H1 (cell line): ENCODE measurements at regions not wholly inside any gene's neighbourhood (a gene's known extent, or its start where the extent isn't known, plus 50 kb on each side); places are given as distances from the start of the nearest gene placed in this dataset.

Source experiments
- CTCF ChIA-PET: fragments of 300-600 bp; sonication (Branson Sonifier 250); formaldehyde crosslinking; loops from one replicate; lab custom pipeline; 2021; ENCODE audit not compliant: partially characterized antibody; lab: Charles Lee
- POLR2A ChIA-PET: fragments of 300-600 bp; sonication (Branson Sonifier 250); formaldehyde crosslinking; loops from one replicate; lab custom pipeline; 2021; ENCODE audit warnings: inconsistent platforms; ENCODE audit not compliant: partially characterized antibody; lab: Charles Lee
- DNase-seq, 2 experiments: peaks; one replicate each; pipeline versions ENCODE4 v3.0.0 to v3.0.0-alpha.2; 2010 to 2022; ENCODE audit warnings: low spot score in 2 of 2, low read depth in 1 of 2, mixed read lengths in 1 of 2
- FAIRE-seq: peaks from 2 replicates; lab custom pipeline; 2011; peaks lifted over from hg19 to GRCh38; lab: Jason Lieb, UNC
- H2AFZ ChIP-seq: 2 replicates; pipeline ENCODE4 v1.8.1; 2012; ENCODE audit warnings: low read length, inconsistent platforms
- H2AK5ac ChIP-seq: 2 replicates; pipeline ENCODE4 v1.6.1; 2013; ENCODE audit warnings: low read depth, low read length
- H2BK120ac ChIP-seq: replicated peaks from 2 replicates; pipeline ENCODE3; 2013; ENCODE audit warnings: low read depth, low read length, inconsistent platforms
- H2BK12ac ChIP-seq: 2 replicates; pipeline ENCODE4 v1.6.1; 2013; ENCODE audit warnings: low read depth, low read length
- H2BK15ac ChIP-seq: 2 replicates; pipeline ENCODE4 v1.6.1; 2013; ENCODE audit warnings: low read length
- H2BK20ac ChIP-seq: 2 replicates; pipeline ENCODE4 v1.6.1; 2013; ENCODE audit warnings: low read length
- H2BK5ac ChIP-seq: 2 replicates; pipeline ENCODE4 v1.6.1; 2013; ENCODE audit warnings: low read depth, low read length
- H3K14ac ChIP-seq: 2 replicates; pipeline ENCODE4 v1.6.1; 2013; ENCODE audit warnings: inconsistent platforms; ENCODE audit not compliant: insufficient read length
- H3K18ac ChIP-seq: 2 replicates; pipeline ENCODE4 v1.6.1; 2013; ENCODE audit warnings: low read length; ENCODE audit errors: extremely low read depth
- H3K23ac ChIP-seq: 2 replicates; pipeline ENCODE4 v1.6.1; 2013; ENCODE audit warnings: inconsistent platforms; ENCODE audit not compliant: insufficient read length
- H3K23me2 ChIP-seq: 2 replicates; pipeline ENCODE4 v1.6.1; 2013; ENCODE audit warnings: low read depth, low read length
- H3K27ac ChIP-seq: 2 replicates; pipeline ENCODE4 v1.6.1; 2011; ENCODE audit warnings: low read depth, low read length, inconsistent platforms
- H3K27me3 ChIP-seq, 4 experiments: replicated peaks in 1 of 4; 1 replicate in 1 of 4; 2 replicates in 3 of 4; pipeline versions ENCODE4 v1.6.1 to v1.8.1; 2011 to 2013; ENCODE audit warnings: low read length in 3 of 4, mild to moderate bottlenecking in 3 of 4, inconsistent platforms in 2 of 4, mixed read lengths in 2 of 4, moderate library complexity in 1 of 4; ENCODE audit not compliant: control insufficient read depth in 3 of 4, insufficient read depth in 3 of 4; ENCODE audit errors: extremely low read depth in 1 of 4
- H3K36me3 ChIP-seq, 4 experiments: 2 replicates each; pipeline versions ENCODE4 v1.6.1 to v1.8.1; 2011 to 2013; ENCODE audit warnings: mild to moderate bottlenecking in 4 of 4, low read length in 3 of 4, moderate library complexity in 2 of 4, control low read depth in 1 of 4, inconsistent platforms in 1 of 4; ENCODE audit not compliant: insufficient read depth in 4 of 4, control insufficient read depth in 2 of 4
- H3K4ac ChIP-seq: replicated peaks from 2 replicates; pipeline ENCODE3; 2013; ENCODE audit warnings: low read length, low read depth, mixed read lengths, inconsistent platforms; ENCODE audit not compliant: insufficient read length
- H3K4me1 ChIP-seq, 4 experiments: replicated peaks in 1 of 4; 1 replicate in 1 of 4; 2 replicates in 3 of 4; pipeline versions ENCODE4 v1.6.1 to v1.8.1; 2011 to 2013; ENCODE audit warnings: low read length in 3 of 4, inconsistent platforms in 2 of 4, mixed read lengths in 1 of 4; ENCODE audit not compliant: insufficient read depth in 4 of 4, control insufficient read depth in 3 of 4
- H3K4me2 ChIP-seq, 2 experiments: 2 replicates each; pipeline versions ENCODE4 v1.6.1 to v1.8.1; 2011 to 2013; ENCODE audit warnings: low read depth in 2 of 2, low read length in 2 of 2, control low read depth in 1 of 2, inconsistent platforms in 1 of 2, mild to moderate bottlenecking in 1 of 2; ENCODE audit not compliant: insufficient read depth in 1 of 2
- H3K4me3 ChIP-seq, 4 experiments: fragments of 200-600, 300-600 bp in 1 of 4; sonication (generic), shearing (Covaris generic), sonication (Bioruptor Twin) in 1 of 4; 2 replicates each; pipeline versions ENCODE4 v1.5.1 to v1.8.1; 2011 to 2016; ENCODE audit warnings: low read length in 4 of 4, low read depth in 3 of 4, control low read depth in 2 of 4, inconsistent platforms in 2 of 4, mild to moderate bottlenecking in 2 of 4, mixed read lengths in 1 of 4, moderate library complexity in 1 of 4; ENCODE audit not compliant: insufficient read depth in 2 of 4; ENCODE audit errors: extremely low read depth in 1 of 4
- H3K56ac ChIP-seq: replicated peaks from 2 replicates; pipeline ENCODE3; 2013; ENCODE audit warnings: low read depth, mild to moderate bottlenecking, mixed read lengths, low read length, inconsistent platforms; ENCODE audit not compliant: insufficient read length
- H3K79me1 ChIP-seq: 2 replicates; pipeline ENCODE4 v1.6.1; 2013; ENCODE audit warnings: low read depth, low read length, control low read depth
- H3K79me2 ChIP-seq, 2 experiments: 2 replicates each; pipeline versions ENCODE4 v1.6.1 to v1.8.1; 2012 to 2013; ENCODE audit warnings: low read length in 2 of 2, mild to moderate bottlenecking in 2 of 2, inconsistent platforms in 1 of 2; ENCODE audit not compliant: insufficient read depth in 2 of 2, control insufficient read depth in 1 of 2
- H3K9ac ChIP-seq, 4 experiments: replicated peaks in 1 of 4; 1 replicate in 1 of 4; 2 replicates in 3 of 4; pipeline versions ENCODE4 v1.6.1 to v1.8.1; 2011 to 2013; ENCODE audit warnings: low read depth in 3 of 4, low read length in 3 of 4, control low read depth in 2 of 4, mild to moderate bottlenecking in 2 of 4, moderate library complexity in 2 of 4, inconsistent platforms in 1 of 4; ENCODE audit errors: extremely low read depth in 1 of 4
- H3K9me3 ChIP-seq, 2 experiments: 2 replicates each; pipeline versions ENCODE4 v1.6.1 to v1.8.1; 2012 to 2013; ENCODE audit warnings: mild to moderate bottlenecking in 2 of 2, moderate library complexity in 2 of 2, control low read depth in 1 of 2, inconsistent platforms in 1 of 2, low read depth in 1 of 2, low read length in 1 of 2, mixed read lengths in 1 of 2; ENCODE audit not compliant: insufficient read depth in 2 of 2
- H4K20me1 ChIP-seq, 2 experiments: replicated peaks in 1 of 2; 2 replicates each; pipeline versions ENCODE3 to v1.8.1; 2011 to 2013; ENCODE audit warnings: inconsistent platforms in 2 of 2, low read length in 2 of 2, mild to moderate bottlenecking in 1 of 2; ENCODE audit not compliant: insufficient read depth in 2 of 2, control insufficient read depth in 1 of 2
- H4K5ac ChIP-seq: 2 replicates; pipeline ENCODE4 v1.6.1; 2013; ENCODE audit warnings: low read length, low read depth, mixed read lengths, inconsistent platforms; ENCODE audit not compliant: insufficient read length
- H4K8ac ChIP-seq: 2 replicates; pipeline ENCODE4 v1.8.0; 2013; ENCODE audit warnings: mild to moderate bottlenecking, moderate library complexity, low read length, inconsistent platforms; ENCODE audit not compliant: insufficient read depth; ENCODE audit errors: extremely low read depth
- H4K91ac ChIP-seq: replicated peaks from 2 replicates; pipeline ENCODE3; 2013; ENCODE audit warnings: low read length, mixed read lengths, inconsistent platforms; ENCODE audit not compliant: insufficient read length
- BACH1 ChIP-seq: IDR thresholded peaks from 2 replicates; pipeline ENCODE4 v1.6.1; 2012; ENCODE audit warnings: low read length, improper control_type of control experiment
- CTBP2 ChIP-seq: IDR thresholded peaks from 2 replicates; pipeline ENCODE4 v1.7.0; 2011; ENCODE audit warnings: borderline replicate concordance, mild to moderate bottlenecking, moderate library complexity, mixed read lengths, low read length; ENCODE audit not compliant: insufficient read depth, insufficient read length
- EP300 ChIP-seq, 2 experiments: IDR thresholded peaks; 1 replicate in 1 of 2; 2 replicates in 1 of 2; pipeline ENCODE4 v1.6.1; 2011 to 2012; ENCODE audit warnings: low read depth in 2 of 2, low read length in 2 of 2, mild to moderate bottlenecking in 2 of 2, borderline replicate concordance in 1 of 2, inconsistent platforms in 1 of 2, moderate library complexity in 1 of 2
- JUN ChIP-seq: IDR thresholded peaks from 2 replicates; pipeline ENCODE4 v1.6.1; 2011; ENCODE audit warnings: low read depth, mild to moderate bottlenecking, improper control_type of control experiment, low read length
- PHF8 ChIP-seq: fragments of 200-600 bp; sonication (generic); conservative IDR thresholded peaks from 2 replicates; pipeline ENCODE4 v1.7.1; 2012; ENCODE audit warnings: low read depth, mild to moderate bottlenecking, inconsistent platforms, low read length, moderate library complexity
- POLR2A ChIP-seq, 2 experiments: IDR thresholded peaks; 1 replicate in 1 of 2; 2 replicates in 1 of 2; pipeline ENCODE4 v1.6.1; 2011; ENCODE audit warnings: low read depth in 2 of 2, low read length in 2 of 2, mild to moderate bottlenecking in 2 of 2; ENCODE audit errors: control extremely low read depth in 1 of 2
- RFX5 ChIP-seq: IDR thresholded peaks from 2 replicates; pipeline ENCODE4 v1.6.1; 2011; ENCODE audit warnings: low read depth, low read length, improper control_type of control experiment, borderline replicate concordance
- SIN3A ChIP-seq, 2 experiments: IDR thresholded peaks in 1 of 2; conservative IDR thresholded peaks in 1 of 2; 2 replicates each; pipeline ENCODE4 v1.6.1; 2011 to 2012; ENCODE audit warnings: low read length in 2 of 2, improper control_type of control experiment in 1 of 2, low read depth in 1 of 2, mild to moderate bottlenecking in 1 of 2
- SP2 ChIP-seq: IDR thresholded peaks from 2 replicates; pipeline ENCODE4 v1.6.1; 2012; ENCODE audit warnings: mild to moderate bottlenecking, low read length, inconsistent platforms
- SUZ12 ChIP-seq: fragments of 200-600 bp; sonication (generic); IDR thresholded peaks from 2 replicates; pipeline ENCODE4 v1.6.1; 2012; ENCODE audit warnings: mild to moderate bottlenecking, inconsistent platforms, low read length, moderate library complexity, mixed read lengths
- TAF7 ChIP-seq: optimal IDR thresholded peaks from 2 replicates; pipeline ENCODE3; 2011; ENCODE audit warnings: low read depth, mild to moderate bottlenecking, inconsistent platforms, low read length, moderate library complexity, borderline replicate concordance
- TBP ChIP-seq: IDR thresholded peaks from 2 replicates; pipeline ENCODE4 v1.6.1; 2011; ENCODE audit warnings: low read depth, low read length, improper control_type of control experiment
- USF2 ChIP-seq: IDR thresholded peaks from 2 replicates; pipeline ENCODE4 v1.6.1; 2011; ENCODE audit warnings: low read length, improper control_type of control experiment

- TF ChIP-seq EP300 (IDR thresholded peaks at IDR 0.05; ENCODE audit: borderline replicate concordance in 1 of 2, low read depth in 2 of 2, low read length in 2 of 2): no peak
Measured at GRCh38 chr3:35120026-35120425, 519.3 kb upstream of the ARPP21 start (continued).

- no peak overlapping the region for H3K23ac ChIP-seq
- DNase-seq (no peak), FAIRE-seq (no peak)
- H3K56ac ChIP-seq: no peak overlapping the region
- no peaks in the 10 kb centered on the region for H4K20me1 ChIP-seq
- peak overlapping the region; percentile 76; the same call in 1 of the 2 replicates for H2AFZ ChIP-seq
- no peaks in the 10 kb centered on the region for H3K79me2 ChIP-seq
- no peak overlapping the region for H2BK20ac ChIP-seq
- H3K4ac ChIP-seq: no peak overlapping the region
- no peak overlapping the region for H3K9ac ChIP-seq
- H3K18ac ChIP-seq: no peak overlapping the region
- no peak overlapping the region for H4K8ac ChIP-seq
- no peaks in the 10 kb centered on the region for H3K36me3 ChIP-seq
- no peaks in the 10 kb centered on the region for H3K4me1 ChIP-seq
- H3K4me3 ChIP-seq: no peak overlapping the region
- no peak overlapping the region for H4K91ac ChIP-seq
- H3K23me2 ChIP-seq: no peaks in the 10 kb centered on the region
- H3K27me3 ChIP-seq: no peaks in the 10 kb centered on the region
- H2BK120ac ChIP-seq: no peak overlapping the region
- H3K27ac ChIP-seq: no peak overlapping the region
- no peak overlapping the region for H2AK5ac ChIP-seq
- H3K9me3 ChIP-seq: peaks cover 0 to 2% of the 10 kb centered on the region in 2 experiments; a peak in 1 of 4 replicates
- H3K14ac ChIP-seq: no peak overlapping the region
- H2BK5ac ChIP-seq: no peak overlapping the region
- POLR2A ChIA-PET: no interaction called here
- H3K4me2 ChIP-seq: no peak overlapping the region
- CTCF ChIA-PET: no interaction called here
- no peak overlapping the region for H2BK12ac ChIP-seq
- H3K79me1 ChIP-seq: no peaks in the 10 kb centered on the region
- H2BK15ac ChIP-seq: no peak overlapping the region
- H4K5ac ChIP-seq: no peak overlapping the region
- TF ChIP-seq USF2 (no peak), RFX5 (no peak), SUZ12 (no peak), BACH1 (no peak), JUN (no peak), SP2 (no peak), POLR2A (IDR thresholded peaks at IDR 0.05; ENCODE audit: control extremely low read depth in 1 of 2, low read depth in 2 of 2, low read length in 2 of 2) (no peak), TBP (no peak), CTBP2 (no peak), PHF8 (no peak), SIN3A (conservative IDR thresholded peaks at IDR 0.05 in 1 of 2, IDR thresholded peaks at IDR 0.05 in 1 of 2; ENCODE audit: low read depth in 1 of 2, low read length in 2 of 2) (no peak), TAF7 (no peak)
Measured at GRCh38 chr3:35137612-35138011, 501.7 kb upstream of the ARPP21 start.
